Spleen (tissue), 11 donors: ENCODE measurements at regions not wholly inside any gene's neighbourhood (a gene's known extent, or its start where the extent isn't known, plus 50 kb on each side); places are given as distances from the start of the nearest gene placed in this dataset.

Experiments
- DNase-seq: peaks from one replicate; pipeline ENCODE4 v3.0.0-alpha.2; 2020
- H3K27ac ChIP-seq, 8 donors: fragments of 200-600 bp; sonication (generic) in 7 of 8; 1 replicate in 4 of 8; 2 replicates in 4 of 8; pipeline versions ENCODE4 v1.5.0 to v1.8.0; 2016 to 2021; ENCODE audit warnings: inconsistent platforms in 4 of 8, mild to moderate bottlenecking in 4 of 8, moderate library complexity in 1 of 8
- H3K27me3 ChIP-seq, 7 donors: fragments of 200-600 bp; sonication (generic) in 6 of 7; replicated peaks in 1 of 7; 1 replicate in 4 of 7; 2 replicates in 3 of 7; pipeline versions ENCODE4 v1.5.0 to v1.8.0; 2016 to 2021; ENCODE audit warnings: inconsistent platforms in 3 of 7, mild to moderate bottlenecking in 1 of 7
- H3K36me3 ChIP-seq, 6 donors: fragments of 200-600 bp; sonication (generic) in 5 of 6; 1 replicate in 4 of 6; 2 replicates in 2 of 6; pipeline versions ENCODE4 v1.5.0 to v1.8.0; 2016 to 2021; ENCODE audit warnings: inconsistent platforms in 2 of 6
- H3K4me1 ChIP-seq, 6 donors: fragments of 200-600 bp; sonication (generic) in 5 of 6; 1 replicate in 3 of 6; 2 replicates in 3 of 6; pipeline versions ENCODE4 v1.5.0 to v1.8.0; 2016 to 2021; ENCODE audit warnings: inconsistent platforms in 3 of 6
- H3K4me3 ChIP-seq, 8 donors: fragments of 200-600 bp; sonication (generic) in 7 of 8; 1 replicate in 4 of 8; 2 replicates in 4 of 8; pipeline versions ENCODE4 v1.5.0 to v1.8.0; 2016 to 2021; ENCODE audit warnings: inconsistent platforms in 4 of 8, mild to moderate bottlenecking in 4 of 8, moderate library complexity in 2 of 8
- H3K9me3 ChIP-seq, 8 donors: fragments of 200-600 bp; sonication (generic) in 7 of 8; 1 replicate in 4 of 8; 2 replicates in 4 of 8; pipeline versions ENCODE4 v1.5.0 to v1.8.0; 2016 to 2021; ENCODE audit warnings: inconsistent platforms in 4 of 8
- POLR2A ChIP-seq, 3 donors: fragments of 450-650 bp; IDR thresholded peaks; one replicate each; pipeline ENCODE4 v1.5.1; 2017; ENCODE audit warnings: antibody characterized with exemption in 3 of 3, mild to moderate bottlenecking in 1 of 3
- POLR2AphosphoS5 ChIP-seq, 3 donors: sonication (generic); formaldehyde crosslinking; IDR thresholded peaks; one replicate each; pipeline ENCODE4 v1.5.1; 2017; ENCODE audit warnings: antibody characterized with exemption in 3 of 3
- WGBS, 5 donors: extraction: QIAGEN DNeasy Blood & Tissue Kit in 3 of 5; methylation state at CpG; one replicate each; pipeline versions ENCODE4 v1.1.5 to v1.1.7; 2013 to 2018; 5-methylcytosine and 5-hydroxymethylcytosine counted together
- intact Hi-C: fragments of 100-400 bp; cut with DNase I; formaldehyde crosslinking; loops from one replicate; pipeline ENCODE4 v1.15.0; 2023; ENCODE audit warnings: low total_unique reads
- TF ChIP-seq, protein P1 (sequence below), 11 experiments: fragments of 200-600 bp in 7 of 11; fragments of 450-650 bp in 4 of 11; sonication (generic) in 4 of 11; IDR thresholded peaks in 8 of 11; conservative IDR thresholded peaks in 3 of 11; 1 replicate in 7 of 11; 2 replicates in 4 of 11; pipeline versions ENCODE4 v1.4.0 to v1.8.0; 2016 to 2021; ENCODE audit warnings: antibody characterized with exemption in 11 of 11, inconsistent platforms in 4 of 11, mild to moderate bottlenecking in 1 of 11
- donor health status: healthy with polysubstance abuse.
- donor health status: DM: no; HTN: no; CAD: no; lungs with moderate emphysema.
- donor health status: DM: no; HTN: no; CAD: no.
- donor health status: Bipolar disorder and iron deficiency.
- donor health status: healthy.
- donor health status: DM: no; HTN: no; CAD: no.
- donor health status: DM: yes; HTN: yes; CAD: no.

DNA sequence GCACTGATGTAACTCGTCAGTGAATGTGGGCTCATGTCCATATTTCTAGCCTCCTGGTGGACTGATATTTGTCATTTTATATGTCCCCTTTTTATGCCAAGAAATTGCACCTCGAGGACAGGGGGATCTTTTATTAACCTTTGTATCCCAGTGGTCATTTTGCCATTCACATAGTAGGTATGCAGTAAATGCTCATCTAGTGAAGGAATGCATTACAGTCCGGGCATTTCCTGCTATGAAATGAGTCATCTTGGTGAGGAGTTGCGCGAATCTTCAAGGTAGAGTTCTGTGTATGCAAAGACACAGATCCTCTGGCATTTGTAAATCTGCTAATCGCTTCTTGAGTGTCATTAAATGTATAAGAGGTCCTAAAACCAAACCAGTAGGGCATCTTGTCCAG lies 755.5 kb upstream of the ADAMTS16 start:
- Histone ChIP-seq H3K9me3 (peaks cover 0 to 12% (median 0%) of the 10 kb centered on the region in 8 donors), H3K4me1 (no peaks in the 10 kb centered on the region), H3K36me3 (no peaks in the 10 kb centered on the region), H3K27ac (no peak overlapping the region), H3K27me3 (no peaks in the 10 kb centered on the region), H3K4me3 (no peak overlapping the region)
- DNase-seq, result no peak
- intact Hi-C loops, result no loop called here
- 67 to 83% (median 72%) methylated on average over 6 of the region's 6 CpGs for WGBS, 5 donors
- no peak for TF ChIP-seq POLR2A (IDR thresholded peaks at IDR 0.05)

GRCh38 chr5:4386152-4386551 lies 754.0 kb upstream of the ADAMTS16 start:
- no peak for DNase-seq
- Histone ChIP-seq H3K27me3 (no peaks in the 10 kb centered on the region), H3K27ac (no peak overlapping the region), H3K36me3 (no peaks in the 10 kb centered on the region), H3K9me3 (peaks cover 0 to 15% (median 0%) of the 10 kb centered on the region in 8 donors), H3K4me1 (no peaks in the 10 kb centered on the region), H3K4me3 (no peak overlapping the region)
- 86 to 100% (median 90%) methylated on average over 1 of the region's 1 CpG for WGBS, 5 donors
- no peak for TF ChIP-seq POLR2AphosphoS5 (IDR thresholded peaks at IDR 0.05)
- TF ChIP-seq POLR2A (IDR thresholded peaks at IDR 0.05), result no peak
- intact Hi-C loops, result no loop called here

DNA sequence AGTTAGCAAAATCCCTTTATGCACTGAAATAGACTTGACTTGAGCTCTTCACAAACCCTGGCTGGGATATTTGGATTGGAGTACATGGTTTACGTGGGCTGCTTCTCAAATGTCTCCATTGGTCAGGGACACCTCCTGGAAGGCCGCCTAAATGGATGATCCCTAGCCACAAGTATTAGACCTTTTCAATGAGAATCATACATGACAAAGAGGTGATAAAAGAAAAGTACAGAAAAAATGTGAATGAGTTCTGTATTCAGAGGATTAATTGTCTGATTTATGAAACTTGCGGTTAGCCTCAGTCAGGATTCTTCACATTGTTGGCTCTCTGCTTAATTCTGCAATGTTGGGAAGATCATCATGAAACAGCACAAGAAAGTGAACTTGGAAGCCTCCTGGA lies 752.8 kb upstream of the ADAMTS16 start:
- H3K27me3 ChIP-seq, result no peaks in the 10 kb centered on the region
- H3K4me1 ChIP-seq, result no peaks in the 10 kb centered on the region
- H3K4me3 ChIP-seq, result no peak overlapping the region
- intact Hi-C loops, result no loop called here
- peaks cover 0 to 15% (median under 1%) of the 10 kb centered on the region in 8 donors for H3K9me3 ChIP-seq
- 80 to 93% (median 82%) methylated on average over 3 of the region's 3 CpGs for WGBS, 5 donors
- no peaks in the 10 kb centered on the region for H3K36me3 ChIP-seq
- no peak overlapping the region for H3K27ac ChIP-seq
- no peak for DNase-seq
- no peak for TF ChIP-seq POLR2AphosphoS5 (IDR thresholded peaks at IDR 0.05)

GRCh38 chr5:4395752-4396151 lies 744.4 kb upstream of the ADAMTS16 start:
- Histone ChIP-seq H3K36me3 (no peaks in the 10 kb centered on the region), H3K27ac (no peak overlapping the region), H3K9me3 (peaks cover 0 to 66% (median 22%) of the 10 kb centered on the region in 8 donors), H3K27me3 (no peaks in the 10 kb centered on the region), H3K4me1 (no peaks in the 10 kb centered on the region), H3K4me3 (no peak overlapping the region)
- intact Hi-C loops, result no loop called here
- DNase-seq, result no peak
- 47 to 94% (median 66%) methylated on average over 2 of the region's 2 CpGs for WGBS, 5 donors
- TF ChIP-seq, protein P1, sequence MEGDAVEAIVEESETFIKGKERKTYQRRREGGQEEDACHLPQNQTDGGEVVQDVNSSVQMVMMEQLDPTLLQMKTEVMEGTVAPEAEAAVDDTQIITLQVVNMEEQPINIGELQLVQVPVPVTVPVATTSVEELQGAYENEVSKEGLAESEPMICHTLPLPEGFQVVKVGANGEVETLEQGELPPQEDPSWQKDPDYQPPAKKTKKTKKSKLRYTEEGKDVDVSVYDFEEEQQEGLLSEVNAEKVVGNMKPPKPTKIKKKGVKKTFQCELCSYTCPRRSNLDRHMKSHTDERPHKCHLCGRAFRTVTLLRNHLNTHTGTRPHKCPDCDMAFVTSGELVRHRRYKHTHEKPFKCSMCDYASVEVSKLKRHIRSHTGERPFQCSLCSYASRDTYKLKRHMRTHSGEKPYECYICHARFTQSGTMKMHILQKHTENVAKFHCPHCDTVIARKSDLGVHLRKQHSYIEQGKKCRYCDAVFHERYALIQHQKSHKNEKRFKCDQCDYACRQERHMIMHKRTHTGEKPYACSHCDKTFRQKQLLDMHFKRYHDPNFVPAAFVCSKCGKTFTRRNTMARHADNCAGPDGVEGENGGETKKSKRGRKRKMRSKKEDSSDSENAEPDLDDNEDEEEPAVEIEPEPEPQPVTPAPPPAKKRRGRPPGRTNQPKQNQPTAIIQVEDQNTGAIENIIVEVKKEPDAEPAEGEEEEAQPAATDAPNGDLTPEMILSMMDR (IDR thresholded peaks at IDR 0.05 in 8 of 11, conservative IDR thresholded peaks at IDR 0.05 in 3 of 11), result no peak
- TF ChIP-seq POLR2AphosphoS5 (IDR thresholded peaks at IDR 0.05), result no peak
- no peak for TF ChIP-seq POLR2A (IDR thresholded peaks at IDR 0.05)

GRCh38 chr5:4405614-4406219 lies 734.4 kb upstream of the ADAMTS16 start:
- Histone ChIP-seq H3K36me3 (no peaks in the 10 kb centered on the region), H3K4me3 (no peak overlapping the region), H3K4me1 (no peaks in the 10 kb centered on the region), H3K27me3 (no peaks in the 10 kb centered on the region), H3K27ac (no peak overlapping the region), H3K9me3 (peaks cover 0 to 16% (median 0%) of the 10 kb centered on the region in 8 donors)
- no peak for TF ChIP-seq POLR2AphosphoS5 (IDR thresholded peaks at IDR 0.05)
- TF ChIP-seq, protein P1 (IDR thresholded peaks at IDR 0.05 in 8 of 11, conservative IDR thresholded peaks at IDR 0.05 in 3 of 11), result no peak
- no peak for TF ChIP-seq POLR2A (IDR thresholded peaks at IDR 0.05)
- 71 to 82% (median 78%) methylated on average over 7 of the region's 7 CpGs for WGBS, 5 donors
- no peak for DNase-seq
- intact Hi-C loops, result no loop called here
